ENCODE measurements at regions not wholly inside any gene's neighbourhood (a gene's known extent, or its start where the extent isn't known, plus 50 kb on each side); places are given as distances from the start of the nearest gene placed in this dataset.

GRCh38 chr3:20361000-20361399, 175.0 kb upstream of the SGO1 start:
- TF ChIP-seq CTCF (IDR thresholded peaks at IDR 0.05) = no peak
- H3K4me3 ChIP-seq = no peak overlapping the region

GRCh38 chr3:20353286-20353685, 167.3 kb upstream of the SGO1 start:
- H3K9me3 ChIP-seq = no peaks in the 10 kb centered on the region
- no peak for TF ChIP-seq CTCF (IDR thresholded peaks at IDR 0.05)
- H3K27ac ChIP-seq = no peak overlapping the region
- DNase-seq (ENCODE audit: low spot score in 2 of 2) = no peak
- no peaks in the 10 kb centered on the region for H3K27me3 ChIP-seq
- H3K4me3 ChIP-seq = no peak overlapping the region
- no peaks in the 10 kb centered on the region for H3K4me1 ChIP-seq
- no peaks in the 10 kb centered on the region for H3K36me3 ChIP-seq
- intact Hi-C loops (cut with DNase I) = no loop called here

More at GRCh38 chr3:20361000-20361399, 175.0 kb upstream of the SGO1 start:
- DNase-seq (ENCODE audit: low spot score in 2 of 2) = no peak
- intact Hi-C loops (cut with DNase I) = no loop called here
- Histone ChIP-seq H3K27me3 (no peaks in the 10 kb centered on the region), H3K36me3 (no peaks in the 10 kb centered on the region), H3K27ac (no peak overlapping the region), H3K9me3 (no peaks in the 10 kb centered on the region), H3K4me1 (no peaks in the 10 kb centered on the region)

GRCh38 chr3:20352546-20353179, 166.7 kb upstream of the SGO1 start:
- DNase-seq (ENCODE audit: low spot score in 2 of 2) = no peak
- Histone ChIP-seq H3K27me3 (no peaks in the 10 kb centered on the region), H3K4me1 (no peaks in the 10 kb centered on the region), H3K36me3 (no peaks in the 10 kb centered on the region), H3K9me3 (no peaks in the 10 kb centered on the region), H3K4me3 (no peak overlapping the region), H3K27ac (no peak overlapping the region)
- no peak for TF ChIP-seq CTCF (IDR thresholded peaks at IDR 0.05)
- intact Hi-C loops (cut with DNase I) = no loop called here

GRCh38 chr3:20350449-20350848, 164.4 kb upstream of the SGO1 start:
- intact Hi-C loops (cut with DNase I) = no loop called here
- Histone ChIP-seq H3K9me3 (no peaks in the 10 kb centered on the region), H3K27ac (no peak overlapping the region), H3K27me3 (no peaks in the 10 kb centered on the region), H3K4me1 (no peaks in the 10 kb centered on the region), H3K36me3 (no peaks in the 10 kb centered on the region), H3K4me3 (no peak overlapping the region)
- TF ChIP-seq CTCF (IDR thresholded peaks at IDR 0.05) = no peak
- DNase-seq (ENCODE audit: low spot score in 2 of 2) = no peak

- Histone ChIP-seq H3K36me3 (no peaks in the 10 kb centered on the region), H3K27me3 (no peaks in the 10 kb centered on the region)
- intact Hi-C loops (cut with DNase I) = no loop called here
Measured at GRCh38 chr3:20346916-20347315, 160.9 kb upstream of the SGO1 start.

More at GRCh38 chr3:20346916-20347315, 160.9 kb upstream of the SGO1 start:
- TF ChIP-seq CTCF (IDR thresholded peaks at IDR 0.05) = no peak
- DNase-seq (ENCODE audit: low spot score in 2 of 2) = no peak
- Histone ChIP-seq H3K4me3 (no peak overlapping the region), H3K9me3 (no peaks in the 10 kb centered on the region), H3K4me1 (no peaks in the 10 kb centered on the region), H3K27ac (no peak overlapping the region)

All from ascending aorta (tissue), 2 donors.